ENCODE measurements at regions not wholly inside any gene's neighbourhood (a gene's known extent, or its start where the extent isn't known, plus 50 kb on each side); places are given as distances from the start of the nearest gene placed in this dataset.

DNA sequence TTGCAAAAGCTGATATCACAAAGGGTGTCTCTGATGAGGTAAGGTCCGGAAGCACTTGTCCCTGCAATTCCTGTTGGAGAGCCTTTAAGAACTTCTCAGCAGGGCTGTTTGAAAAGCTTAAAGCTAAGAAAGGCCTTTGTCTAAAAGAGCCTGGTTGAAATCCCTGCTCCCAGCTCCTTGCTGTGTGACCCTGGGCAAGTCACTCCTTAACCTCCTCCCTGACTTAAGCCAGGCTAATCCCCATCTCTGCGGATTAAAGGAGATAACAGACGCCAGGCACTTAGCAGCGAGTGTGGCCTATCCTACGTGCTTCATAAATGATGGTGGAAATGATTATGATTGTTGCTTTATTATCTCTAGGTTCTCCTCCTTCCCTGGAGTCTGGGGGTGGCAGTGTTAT is 368.0 kb upstream of the RBFOX1 start:
- no peak for TF ChIP-seq POLR2AphosphoS5 (IDR thresholded peaks at IDR 0.05; ENCODE audit: low read depth, low read length)
- TF ChIP-seq, protein P1, sequence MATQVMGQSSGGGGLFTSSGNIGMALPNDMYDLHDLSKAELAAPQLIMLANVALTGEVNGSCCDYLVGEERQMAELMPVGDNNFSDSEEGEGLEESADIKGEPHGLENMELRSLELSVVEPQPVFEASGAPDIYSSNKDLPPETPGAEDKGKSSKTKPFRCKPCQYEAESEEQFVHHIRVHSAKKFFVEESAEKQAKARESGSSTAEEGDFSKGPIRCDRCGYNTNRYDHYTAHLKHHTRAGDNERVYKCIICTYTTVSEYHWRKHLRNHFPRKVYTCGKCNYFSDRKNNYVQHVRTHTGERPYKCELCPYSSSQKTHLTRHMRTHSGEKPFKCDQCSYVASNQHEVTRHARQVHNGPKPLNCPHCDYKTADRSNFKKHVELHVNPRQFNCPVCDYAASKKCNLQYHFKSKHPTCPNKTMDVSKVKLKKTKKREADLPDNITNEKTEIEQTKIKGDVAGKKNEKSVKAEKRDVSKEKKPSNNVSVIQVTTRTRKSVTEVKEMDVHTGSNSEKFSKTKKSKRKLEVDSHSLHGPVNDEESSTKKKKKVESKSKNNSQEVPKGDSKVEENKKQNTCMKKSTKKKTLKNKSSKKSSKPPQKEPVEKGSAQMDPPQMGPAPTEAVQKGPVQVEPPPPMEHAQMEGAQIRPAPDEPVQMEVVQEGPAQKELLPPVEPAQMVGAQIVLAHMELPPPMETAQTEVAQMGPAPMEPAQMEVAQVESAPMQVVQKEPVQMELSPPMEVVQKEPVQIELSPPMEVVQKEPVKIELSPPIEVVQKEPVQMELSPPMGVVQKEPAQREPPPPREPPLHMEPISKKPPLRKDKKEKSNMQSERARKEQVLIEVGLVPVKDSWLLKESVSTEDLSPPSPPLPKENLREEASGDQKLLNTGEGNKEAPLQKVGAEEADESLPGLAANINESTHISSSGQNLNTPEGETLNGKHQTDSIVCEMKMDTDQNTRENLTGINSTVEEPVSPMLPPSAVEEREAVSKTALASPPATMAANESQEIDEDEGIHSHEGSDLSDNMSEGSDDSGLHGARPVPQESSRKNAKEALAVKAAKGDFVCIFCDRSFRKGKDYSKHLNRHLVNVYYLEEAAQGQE (IDR thresholded peaks at IDR 0.05; ENCODE audit: insufficient read depth in 1 of 2, low read depth in 2 of 2, low read length in 2 of 2) = no peak
- no peak for TF ChIP-seq TAF1 (IDR thresholded peaks at IDR 0.05; ENCODE audit: borderline replicate concordance, insufficient read depth, low read length)
- no peak for TF ChIP-seq SIN3A (IDR thresholded peaks at IDR 0.05; ENCODE audit: borderline replicate concordance, insufficient read depth, low read length)
- TF ChIP-seq FOXP2 (optimal IDR thresholded peaks at IDR 0.05; ENCODE audit: borderline replicate concordance, extremely low read depth, extremely low read length, insufficient read depth) = no peak

DNA sequence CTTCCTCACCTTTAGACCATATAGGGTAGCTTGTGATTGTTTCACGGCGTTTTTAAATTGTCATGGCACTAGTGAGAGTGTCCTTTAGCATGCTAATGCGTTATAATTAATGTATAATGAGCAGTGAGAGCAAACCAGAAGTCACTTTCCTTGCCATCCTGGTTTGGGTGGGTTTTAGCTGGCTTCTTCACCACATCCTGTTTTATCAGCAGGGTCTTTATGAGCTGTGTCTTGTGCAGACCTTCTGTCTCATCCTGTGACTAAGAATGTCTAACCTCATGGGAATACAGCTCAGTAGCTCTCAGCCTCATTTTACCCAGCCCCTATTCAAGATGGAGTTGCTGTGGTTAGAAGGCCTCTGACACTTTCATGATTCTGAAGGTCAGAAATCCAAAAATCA is 370.9 kb upstream of the RBFOX1 start:
- TF ChIP-seq SIN3A (IDR thresholded peaks at IDR 0.05; ENCODE audit: borderline replicate concordance, insufficient read depth, low read length) (no peak), FOXP2 (optimal IDR thresholded peaks at IDR 0.05; ENCODE audit: borderline replicate concordance, extremely low read depth, extremely low read length, insufficient read depth) (no peak), TAF1 (IDR thresholded peaks at IDR 0.05; ENCODE audit: borderline replicate concordance, insufficient read depth, low read length) (no peak)

DNA sequence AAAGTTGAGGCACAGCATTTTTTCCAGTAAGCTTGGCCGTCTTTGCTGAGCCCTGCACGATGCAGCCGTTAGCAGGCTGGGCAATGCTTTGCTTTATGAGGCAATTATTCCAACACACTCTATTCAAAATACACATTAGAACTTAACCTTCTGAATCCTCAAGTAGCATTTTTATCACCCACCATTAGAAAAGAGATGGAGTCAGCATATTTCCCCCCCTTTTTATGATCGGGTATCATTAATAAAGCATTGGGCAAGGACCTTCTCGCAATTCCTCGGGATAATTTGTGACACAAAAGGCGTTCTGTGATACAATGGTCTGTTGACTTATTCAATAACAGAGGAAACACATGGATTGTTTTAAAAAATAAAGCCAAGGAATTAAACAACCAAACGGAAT is 374.5 kb upstream of the RBFOX1 start:
- no peak for TF ChIP-seq SIN3A (IDR thresholded peaks at IDR 0.05; ENCODE audit: borderline replicate concordance, insufficient read depth, low read length)
- no peak for TF ChIP-seq POLR2AphosphoS5 (IDR thresholded peaks at IDR 0.05; ENCODE audit: low read depth, low read length)
- TF ChIP-seq FOXP2 (optimal IDR thresholded peaks at IDR 0.05; ENCODE audit: borderline replicate concordance, extremely low read depth, extremely low read length, insufficient read depth) = no peak
- TF ChIP-seq TAF1 (IDR thresholded peaks at IDR 0.05; ENCODE audit: borderline replicate concordance, insufficient read depth, low read length) = no peak
- TF ChIP-seq, protein P1 (IDR thresholded peaks at IDR 0.05; ENCODE audit: insufficient read depth in 1 of 2, low read depth in 2 of 2, low read length in 2 of 2) = no peak

DNA sequence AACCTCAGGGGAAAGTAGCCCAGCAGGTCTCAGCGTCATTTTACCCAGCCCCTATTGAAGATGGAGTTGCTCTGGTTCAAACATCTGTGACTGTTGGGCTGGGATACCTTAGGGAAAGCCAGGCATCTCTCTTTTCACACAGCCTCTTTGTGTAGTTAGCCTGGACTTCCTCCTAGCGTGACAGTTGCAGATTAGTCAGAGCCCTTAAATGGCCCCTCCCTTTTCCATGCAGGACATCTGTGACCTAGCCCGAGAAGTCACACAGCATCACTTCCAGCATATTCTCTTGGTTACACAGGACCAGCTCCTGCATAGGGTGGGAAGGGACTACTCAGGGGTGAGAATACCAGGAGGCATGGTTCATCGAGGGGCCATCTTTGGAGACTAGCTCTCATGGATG is 375.0 kb upstream of the RBFOX1 start:
- TF ChIP-seq TAF1 (IDR thresholded peaks at IDR 0.05; ENCODE audit: borderline replicate concordance, insufficient read depth, low read length) = no peak
- TF ChIP-seq SIN3A (IDR thresholded peaks at IDR 0.05; ENCODE audit: borderline replicate concordance, insufficient read depth, low read length) = no peak
- TF ChIP-seq, protein P1 (IDR thresholded peaks at IDR 0.05; ENCODE audit: insufficient read depth in 1 of 2, low read depth in 2 of 2, low read length in 2 of 2) = no peak
- TF ChIP-seq FOXP2 (optimal IDR thresholded peaks at IDR 0.05; ENCODE audit: borderline replicate concordance, extremely low read depth, extremely low read length, insufficient read depth) = no peak

DNA sequence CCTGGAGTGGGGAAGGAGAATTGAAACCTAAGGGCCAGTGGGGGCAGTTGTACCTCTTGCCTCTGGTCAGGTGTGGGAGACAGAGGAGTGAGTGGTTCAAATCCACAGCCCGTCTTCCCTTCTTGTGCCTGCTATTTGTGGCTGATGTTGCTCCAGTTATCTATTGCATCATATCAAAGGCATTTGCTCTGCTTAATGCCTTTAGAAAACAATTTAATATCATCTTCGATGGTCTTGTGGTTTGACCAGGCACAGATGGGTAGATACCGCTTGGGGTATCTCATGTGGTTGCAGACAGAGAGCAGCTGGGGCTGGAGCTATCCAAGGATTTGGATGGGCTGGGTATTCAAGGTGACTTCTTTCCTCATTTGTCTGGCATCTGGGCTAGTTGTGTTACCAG is 376.1 kb upstream of the RBFOX1 start:
- no peak for TF ChIP-seq POLR2AphosphoS5 (IDR thresholded peaks at IDR 0.05; ENCODE audit: low read depth, low read length)
- TF ChIP-seq, protein P1 (IDR thresholded peaks at IDR 0.05; ENCODE audit: insufficient read depth in 1 of 2, low read depth in 2 of 2, low read length in 2 of 2) = no peak
- no peak for TF ChIP-seq FOXP2 (optimal IDR thresholded peaks at IDR 0.05; ENCODE audit: borderline replicate concordance, extremely low read depth, extremely low read length, insufficient read depth)
- TF ChIP-seq SIN3A (IDR thresholded peaks at IDR 0.05; ENCODE audit: borderline replicate concordance, insufficient read depth, low read length) = no peak
- no peak for TF ChIP-seq TAF1 (IDR thresholded peaks at IDR 0.05; ENCODE audit: borderline replicate concordance, insufficient read depth, low read length)
